NT2/D1 (cell line): ENCODE measurements at regions not wholly inside any gene's neighbourhood (a gene's known extent, or its start where the extent isn't known, plus 50 kb on each side); places are given as distances from the start of the nearest gene placed in this dataset.

Source experiments
- DNase-seq: peaks from one replicate; pipeline ENCODE4 v3.0.0-alpha.2; 2011; ENCODE audit warnings: low read depth, low spot score
- H3K27me3 ChIP-seq: 2 replicates; pipeline ENCODE4 v1.6.0; 2011; ENCODE audit warnings: mild to moderate bottlenecking; ENCODE audit not compliant: insufficient read length, insufficient read depth
- H3K36me3 ChIP-seq: 2 replicates; pipeline ENCODE4 v1.6.1; 2011; ENCODE audit warnings: mild to moderate bottlenecking, low read length, mixed read lengths; ENCODE audit not compliant: insufficient read depth, insufficient read length
- H3K4me1 ChIP-seq: 2 replicates; pipeline ENCODE4 v1.5.1; 2011; ENCODE audit not compliant: insufficient read depth, insufficient read length
- H3K4me3 ChIP-seq: 2 replicates; pipeline ENCODE4 v1.5.1; 2011; ENCODE audit warnings: low read depth; ENCODE audit not compliant: insufficient read length
- H3K9ac ChIP-seq: 2 replicates; pipeline ENCODE4 v1.6.0; 2011; ENCODE audit warnings: low read depth; ENCODE audit not compliant: insufficient read length
- H3K9me3 ChIP-seq: 2 replicates; pipeline ENCODE4 v1.5.1; 2011; ENCODE audit warnings: mild to moderate bottlenecking, low read length; ENCODE audit not compliant: insufficient read depth
- SUZ12 ChIP-seq: IDR thresholded peaks from 2 replicates; pipeline ENCODE4 v1.6.1; 2011; ENCODE audit not compliant: insufficient read length, insufficient read depth; ENCODE audit errors: extremely low read depth
- YY1 ChIP-seq: IDR thresholded peaks from 2 replicates; pipeline ENCODE4 v1.6.1; 2011; ENCODE audit not compliant: insufficient read length, insufficient read depth
- ZNF274 ChIP-seq: IDR thresholded peaks from 2 replicates; pipeline ENCODE4 v1.6.1; 2011; ENCODE audit warnings: mild to moderate bottlenecking, low read depth, low read length

DNA sequence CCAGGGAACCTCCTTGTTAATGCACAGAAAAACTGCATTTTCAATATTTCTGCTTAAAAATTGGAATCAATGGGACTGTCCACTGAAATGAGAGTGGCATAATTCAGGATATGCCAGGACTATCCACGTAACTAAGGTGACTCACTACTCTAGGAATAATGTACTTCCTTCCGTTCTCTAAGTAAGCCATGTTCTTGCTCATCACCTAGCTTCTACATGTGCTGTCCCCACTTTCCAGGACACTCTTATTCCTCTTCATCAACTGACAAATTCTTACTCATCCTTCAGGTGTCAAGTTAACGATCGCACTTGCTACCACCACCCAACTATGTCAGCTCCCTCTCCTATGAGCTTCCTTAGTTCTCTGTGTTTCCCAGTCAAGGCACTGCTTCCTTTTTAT, 342.8 kb upstream of the F9 start:
- Histone ChIP-seq H3K27me3 (no peaks in the 10 kb centered on the region), H3K9me3 (no peaks in the 10 kb centered on the region), H3K4me1 (no peaks in the 10 kb centered on the region), H3K4me3 (no peak overlapping the region), H3K9ac (no peak overlapping the region), H3K36me3 (no peaks in the 10 kb centered on the region)
- TF ChIP-seq SUZ12 (no peak), YY1 (no peak), ZNF274 (no peak)
- no peak for DNase-seq

DNA sequence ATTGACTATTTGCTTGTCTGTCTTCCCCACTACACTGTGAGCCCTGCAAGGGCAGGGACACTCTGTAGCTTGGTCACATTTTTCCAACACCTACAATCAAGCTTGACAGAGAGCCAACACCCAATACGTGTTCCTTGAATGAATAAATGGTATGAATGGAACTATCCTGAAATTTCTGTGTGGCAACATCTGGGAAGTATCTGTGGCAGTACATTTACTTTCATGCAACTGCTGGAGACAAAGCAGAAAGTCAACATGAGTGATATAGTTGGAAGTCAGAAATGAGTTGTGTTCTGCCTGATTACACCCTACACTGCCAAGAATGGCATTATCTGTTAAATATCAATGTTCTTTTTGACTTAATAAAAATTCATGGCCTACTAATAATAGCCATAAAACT, 343.5 kb upstream of the F9 start:
- H3K27me3 ChIP-seq, result no peaks in the 10 kb centered on the region
- H3K36me3 ChIP-seq, result no peaks in the 10 kb centered on the region
- DNase-seq, result no peak
- no peak overlapping the region for H3K9ac ChIP-seq
- H3K4me3 ChIP-seq, result no peak overlapping the region
- H3K9me3 ChIP-seq, result no peaks in the 10 kb centered on the region
- TF ChIP-seq ZNF274 (no peak), SUZ12 (no peak), YY1 (no peak)
- no peaks in the 10 kb centered on the region for H3K4me1 ChIP-seq

DNA sequence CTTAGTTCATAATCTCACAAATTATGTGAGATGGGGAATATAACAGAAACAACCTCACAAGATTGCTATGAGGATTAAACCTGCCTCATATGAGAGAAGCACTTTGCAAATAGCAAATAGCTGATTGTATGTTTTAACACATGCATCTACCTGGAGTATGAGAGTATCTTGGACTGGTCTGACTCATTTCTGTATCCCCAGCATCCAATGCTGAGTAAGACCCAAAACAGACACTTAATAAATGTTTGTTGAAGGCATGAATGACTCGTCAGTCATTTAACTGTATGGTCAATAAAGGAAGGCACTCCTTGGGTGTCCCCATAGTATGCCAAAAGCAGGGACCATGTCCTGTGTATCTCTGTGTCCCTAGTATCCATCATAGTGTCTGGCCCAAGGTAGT, 350.9 kb upstream of the F9 start:
- H3K4me3 ChIP-seq, result no peak overlapping the region
- H3K36me3 ChIP-seq, result peaks cover 5% of the 10 kb centered on the region
- no peak for DNase-seq
- H3K9me3 ChIP-seq, result no peaks in the 10 kb centered on the region
- H3K4me1 ChIP-seq, result no peaks in the 10 kb centered on the region
- no peak overlapping the region for H3K9ac ChIP-seq
- TF ChIP-seq ZNF274 (no peak), SUZ12 (no peak), YY1 (no peak)
- H3K27me3 ChIP-seq, result no peaks in the 10 kb centered on the region

DNA sequence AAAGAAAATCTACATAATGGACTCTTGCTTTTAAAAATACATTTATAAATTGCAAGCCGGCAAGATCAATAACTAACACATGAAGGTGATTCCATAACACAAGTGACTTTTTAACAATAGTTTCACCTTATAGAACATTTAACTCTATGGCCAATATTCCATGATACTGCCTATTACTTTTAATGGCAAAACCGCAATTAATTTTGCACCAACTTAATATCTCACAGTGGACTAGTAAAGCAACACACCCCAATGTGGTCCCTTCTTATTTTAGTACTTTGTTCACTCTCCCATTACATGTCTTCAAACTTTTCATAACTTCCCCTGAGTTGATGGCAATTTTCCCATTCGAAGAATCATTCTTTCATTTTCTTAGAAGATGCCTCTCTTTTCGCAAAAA, 351.6 kb upstream of the F9 start:
- Histone ChIP-seq H3K27me3 (no peaks in the 10 kb centered on the region), H3K9me3 (no peaks in the 10 kb centered on the region), H3K4me3 (no peak overlapping the region), H3K36me3 (peaks cover 5% of the 10 kb centered on the region), H3K4me1 (no peaks in the 10 kb centered on the region), H3K9ac (no peak overlapping the region)
- DNase-seq, result no peak
- TF ChIP-seq SUZ12, result no peak
- no peak for TF ChIP-seq YY1
- no peak for TF ChIP-seq ZNF274

DNA sequence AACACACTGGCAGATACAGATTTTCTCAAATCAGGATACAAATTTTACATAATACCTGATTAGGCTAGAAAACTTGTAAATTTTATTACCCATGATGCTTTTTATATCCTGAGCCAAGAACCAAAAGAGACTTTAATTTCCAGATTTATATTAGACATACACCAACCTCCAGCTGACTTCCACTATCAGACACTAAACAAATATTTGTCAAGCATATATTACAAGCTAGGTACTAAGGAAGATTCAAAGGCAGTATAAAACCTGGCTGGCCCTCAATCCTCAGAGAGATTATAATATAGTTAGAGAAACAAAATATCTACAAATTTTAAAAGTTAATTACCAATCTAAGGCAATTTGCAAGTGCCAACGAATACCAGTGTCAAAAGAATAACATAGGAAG, 357.8 kb upstream of the F9 start:
- H3K27me3 ChIP-seq, result no peaks in the 10 kb centered on the region
- no peak for DNase-seq
- peaks cover 2% of the 10 kb centered on the region for H3K36me3 ChIP-seq
- TF ChIP-seq ZNF274 (no peak), YY1 (no peak), SUZ12 (no peak)
- H3K9me3 ChIP-seq, result no peaks in the 10 kb centered on the region
- no peak overlapping the region for H3K9ac ChIP-seq
- no peaks in the 10 kb centered on the region for H3K4me1 ChIP-seq
- no peak overlapping the region for H3K4me3 ChIP-seq

DNA sequence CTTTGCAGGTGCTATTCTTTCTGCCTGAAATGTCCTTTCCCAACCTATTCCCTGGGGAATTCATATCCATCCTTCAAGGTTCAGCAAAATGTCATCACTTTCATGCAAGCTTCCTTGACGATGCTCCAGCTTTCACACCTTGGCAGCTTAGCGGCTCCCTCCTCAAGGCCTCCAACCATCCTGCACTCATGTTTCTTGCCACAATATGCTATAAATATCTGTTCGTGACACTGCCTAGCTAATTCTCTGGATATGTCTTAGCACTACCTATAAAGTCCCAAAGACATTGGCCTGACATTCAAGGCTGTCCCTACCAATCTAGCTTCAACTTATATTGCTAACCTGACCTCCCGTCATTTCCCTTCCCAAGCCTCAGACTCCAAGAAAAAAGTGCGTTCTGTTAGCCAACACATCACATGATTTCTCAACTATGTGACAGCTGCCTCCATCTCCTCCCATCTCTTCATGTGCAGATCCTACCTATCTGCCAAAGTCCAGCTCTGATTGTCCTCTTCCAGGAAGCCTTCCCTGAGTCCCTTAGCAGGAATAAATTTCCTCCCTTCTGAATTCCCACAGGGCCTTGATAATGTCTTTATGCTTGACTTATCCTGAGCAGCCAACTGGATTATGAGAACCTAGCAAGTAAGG, 359.9 kb upstream of the F9 start:
- H3K27me3 ChIP-seq, result no peaks in the 10 kb centered on the region
- H3K36me3 ChIP-seq, result no peaks in the 10 kb centered on the region
- no peak overlapping the region for H3K9ac ChIP-seq
- H3K4me1 ChIP-seq, result no peaks in the 10 kb centered on the region
- no peak for TF ChIP-seq SUZ12
- no peak for TF ChIP-seq YY1
- no peak for TF ChIP-seq ZNF274
- no peak for DNase-seq
- no peak overlapping the region for H3K4me3 ChIP-seq
- no peaks in the 10 kb centered on the region for H3K9me3 ChIP-seq

DNA sequence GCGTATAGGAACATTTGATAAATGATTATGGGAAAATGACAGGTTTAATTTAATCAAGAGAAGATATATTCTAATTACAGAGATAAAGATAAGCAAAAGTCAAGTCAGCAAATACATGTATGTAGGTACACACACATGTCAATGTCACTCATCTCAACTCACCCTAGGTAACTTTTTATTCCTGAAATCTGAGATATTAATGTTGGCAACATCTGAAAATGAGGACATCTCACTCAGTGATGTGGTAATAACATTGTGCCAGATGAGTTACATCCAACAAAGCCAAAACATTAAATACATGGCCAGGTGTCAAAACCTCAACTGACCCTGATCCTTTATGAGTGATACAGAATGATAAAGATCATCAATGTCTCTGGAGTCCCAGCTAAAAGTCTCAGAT, 363.3 kb upstream of the F9 start:
- Histone ChIP-seq H3K27me3 (no peaks in the 10 kb centered on the region), H3K4me1 (no peaks in the 10 kb centered on the region), H3K9me3 (no peaks in the 10 kb centered on the region), H3K36me3 (no peaks in the 10 kb centered on the region), H3K9ac (no peak overlapping the region), H3K4me3 (no peak overlapping the region)
- DNase-seq, result no peak
- no peak for TF ChIP-seq SUZ12
- no peak for TF ChIP-seq ZNF274
- no peak for TF ChIP-seq YY1

DNA sequence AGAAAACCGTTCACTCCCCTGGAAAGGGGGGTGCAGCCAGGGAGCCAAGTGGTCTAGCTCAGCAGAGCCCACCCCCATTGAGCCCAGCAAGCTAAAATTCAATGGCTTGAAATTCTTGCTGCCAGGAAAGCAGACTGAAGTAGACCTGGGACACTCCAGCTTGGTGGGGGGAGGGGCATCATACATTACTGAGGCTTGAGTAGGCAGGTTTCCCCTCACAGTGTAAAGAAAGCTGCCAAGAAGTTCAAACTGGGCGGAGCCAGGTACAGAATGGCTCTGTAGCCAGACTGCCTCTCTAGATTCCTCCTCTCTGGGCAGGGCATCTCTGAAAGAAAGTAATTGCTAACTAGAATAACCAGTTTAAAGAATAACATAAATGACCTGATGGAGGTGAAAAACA, 372.3 kb upstream of the F9 start:
- DNase-seq, result no peak
- no peak for TF ChIP-seq YY1
- TF ChIP-seq ZNF274, result no peak
- TF ChIP-seq SUZ12, result no peak
- Histone ChIP-seq H3K4me1 (no peaks in the 10 kb centered on the region), H3K36me3 (no peaks in the 10 kb centered on the region), H3K27me3 (no peaks in the 10 kb centered on the region), H3K4me3 (no peak overlapping the region), H3K9me3 (no peaks in the 10 kb centered on the region), H3K9ac (no peak overlapping the region)
